ENCODE measurements at regions not wholly inside any gene's neighbourhood (a gene's known extent, or its start where the extent isn't known, plus 50 kb on each side); places are given as distances from the start of the nearest gene placed in this dataset.

DNA sequence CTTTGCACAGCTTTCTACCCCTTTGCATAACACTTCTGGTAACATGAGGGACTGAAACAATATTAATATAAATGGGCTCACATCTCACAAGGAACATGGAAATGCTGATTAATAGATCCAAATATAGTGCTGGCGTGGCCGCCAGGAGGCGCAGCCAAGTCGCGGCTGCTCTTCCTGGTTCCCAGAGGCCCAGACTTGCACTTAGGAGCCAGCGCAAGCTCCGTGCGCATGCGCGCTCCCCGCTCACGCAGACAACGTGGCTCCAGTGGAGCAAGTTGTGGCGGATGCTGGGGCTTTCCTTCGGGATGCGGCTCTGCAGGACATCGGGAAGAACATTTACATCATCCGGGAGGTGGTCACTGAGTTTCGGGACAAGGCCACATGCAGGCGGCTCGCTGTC is 318.3 kb upstream of the SLC7A11 start:
- TF ChIP-seq, protein P1, sequence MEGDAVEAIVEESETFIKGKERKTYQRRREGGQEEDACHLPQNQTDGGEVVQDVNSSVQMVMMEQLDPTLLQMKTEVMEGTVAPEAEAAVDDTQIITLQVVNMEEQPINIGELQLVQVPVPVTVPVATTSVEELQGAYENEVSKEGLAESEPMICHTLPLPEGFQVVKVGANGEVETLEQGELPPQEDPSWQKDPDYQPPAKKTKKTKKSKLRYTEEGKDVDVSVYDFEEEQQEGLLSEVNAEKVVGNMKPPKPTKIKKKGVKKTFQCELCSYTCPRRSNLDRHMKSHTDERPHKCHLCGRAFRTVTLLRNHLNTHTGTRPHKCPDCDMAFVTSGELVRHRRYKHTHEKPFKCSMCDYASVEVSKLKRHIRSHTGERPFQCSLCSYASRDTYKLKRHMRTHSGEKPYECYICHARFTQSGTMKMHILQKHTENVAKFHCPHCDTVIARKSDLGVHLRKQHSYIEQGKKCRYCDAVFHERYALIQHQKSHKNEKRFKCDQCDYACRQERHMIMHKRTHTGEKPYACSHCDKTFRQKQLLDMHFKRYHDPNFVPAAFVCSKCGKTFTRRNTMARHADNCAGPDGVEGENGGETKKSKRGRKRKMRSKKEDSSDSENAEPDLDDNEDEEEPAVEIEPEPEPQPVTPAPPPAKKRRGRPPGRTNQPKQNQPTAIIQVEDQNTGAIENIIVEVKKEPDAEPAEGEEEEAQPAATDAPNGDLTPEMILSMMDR (IDR thresholded peaks at IDR 0.05), result no peak
- TF ChIP-seq POLR2A (IDR thresholded peaks at IDR 0.05) (no peak), POLR2AphosphoS5 (IDR thresholded peaks at IDR 0.05) (no peak)
